ENCODE measurements at regions not wholly inside any gene's neighbourhood (a gene's known extent, or its start where the extent isn't known, plus 50 kb on each side); places are given as distances from the start of the nearest gene placed in this dataset.

GRCh38 chr10:28479927-28480627 lies 52.8 kb upstream of the WAC start:
- WGBS (ENCODE audit: insufficient coverage, low coverage, missing lambda C conversion rate) = 27% methylated on average over 4 of the region's 4 CpGs
- TF ChIP-seq RBM15 (IDR thresholded peaks at IDR 0.05; ENCODE audit: insufficient read depth, low read length) (no peak), FOXM1 (IDR thresholded peaks at IDR 0.05; ENCODE audit: low read depth) (no peak), FOXM1 (CRISPR knock-in tag; IDR thresholded peaks at IDR 0.05; ENCODE audit: low read depth) (no peak), NCOR1 (IDR thresholded peaks at IDR 0.05) (no peak), TCF3 (CRISPR knock-in tag; IDR thresholded peaks at IDR 0.05) (no peak), TSC22D4 (tag; IDR thresholded peaks at IDR 0.05) (no peak), ID3 (CRISPR knock-in tag; IDR thresholded peaks at IDR 0.05) (no peak), ID3 (tag; IDR thresholded peaks at IDR 0.05) (no peak), ZNF551 (CRISPR knock-in tag; IDR thresholded peaks at IDR 0.05) (no peak), MGA (IDR thresholded peaks at IDR 0.05) (no peak)

More at GRCh38 chr10:28479927-28480627, 52.8 kb upstream of the WAC start:
- Histone ChIP-seq H3K4me1 (replicated peaks in 1 of 2; ENCODE audit: control insufficient read depth in 2 of 2, insufficient read depth in 2 of 2, low read length in 2 of 2) (peaks cover 13 to 29% of the 10 kb centered on the region in 2 experiments; a peak in 4 of 5 replicates), H3K4me2 (ENCODE audit: insufficient read depth, low read length) (no peak overlapping the region), H3K4me3 (no peak overlapping the region), H3K36me3 (ENCODE audit: control insufficient read depth, insufficient read depth, low read length) (no peaks in the 10 kb centered on the region), H3K9ac (ENCODE audit: insufficient read depth in 1 of 2, low read depth in 2 of 2, low read length in 2 of 2) (peak overlapping the region in 1 of 2 experiments; percentile 49; a peak in 1 of 4 replicates), H2AFZ (ENCODE audit: low read depth, low read length) (peak overlapping the region; percentile 87), H3K9me3 (replicated peaks; ENCODE audit: control insufficient read depth, insufficient read depth, low read depth, low read length) (no peaks in the 10 kb centered on the region), H3K9me1 (ENCODE audit: control insufficient read depth, insufficient read depth, low read length) (no peaks in the 10 kb centered on the region), H3K27me3 (ENCODE audit: control insufficient read depth in 2 of 2, insufficient read depth in 2 of 2, low read length in 2 of 2) (no peaks in the 10 kb centered on the region), H3K27ac (ENCODE audit: extremely low read depth, low read depth, low read length) (no peak overlapping the region; the same call in 2 of the 3 replicates), H4K20me1 (replicated peaks; ENCODE audit: control insufficient read depth, insufficient read depth, low read length) (no peaks in the 10 kb centered on the region), H3K79me2 (ENCODE audit: control insufficient read depth, insufficient read depth, low read length) (no peaks in the 10 kb centered on the region)
- DNase-seq (ENCODE audit: extremely low read depth in 1 of 4, low spot score in 3 of 4) (no peak), FAIRE-seq (no peak), ATAC-seq (no peak)
- intact Hi-C loops (cut with micrococcal nuclease) (no loop called here), in situ Hi-C loops (cut with MboI) (no loop called here)
- POLR2A ChIA-PET = interaction anchor here (0.7 to 1.2 kb wide), 3 partner anchors 10 to 13 kb away, joined by 3 read pairs; no protein-coding TSS in a partner anchor
- CTCF ChIA-PET (ENCODE audit: low intra/inter-chr PET ratio) = no interaction called here
- no TSS peak for BruUV-seq (replicated peaks)
